WTC11 (cell line): ENCODE measurements at regions not wholly inside any gene's neighbourhood (a gene's known extent, or its start where the extent isn't known, plus 50 kb on each side); places are given as distances from the start of the nearest gene placed in this dataset.

ENCODE experiments used
- ATAC-seq: fragments of 200-7000 bp; cut with Tn5 transposase; 2 replicates; pipeline ENCODE4 v1.10.0; 2021; ENCODE audit warnings: mild to moderate bottlenecking, moderate library complexity
- CTCF ChIA-PET: fragments of 300-600 bp; sonication (Branson Sonifier 250); formaldehyde crosslinking; loops from one replicate; lab custom pipeline; 2021; ENCODE audit warnings: antibody characterized with exemption; lab: Charles Lee
- POLR2A ChIA-PET: fragments of 350-600 bp; sonication (Branson Sonifier 250); formaldehyde crosslinking; loops from one replicate; lab custom pipeline; 2021; ENCODE audit warnings: antibody characterized with exemption; lab: Charles Lee
- DNase-seq: peaks from one replicate; pipeline ENCODE4 v3.0.0; 2021; ENCODE audit warnings: low spot score
- H3K27ac Mint-ChIP-seq: 2 replicates; pipeline ENCODE4 v1.8.0; 2021; ENCODE audit warnings: mixed read lengths
- H3K27me3 Mint-ChIP-seq: 2 replicates; pipeline ENCODE4 v1.8.0; 2021; ENCODE audit warnings: low read depth, mild to moderate bottlenecking, moderate library complexity, mixed read lengths
- H3K36me3 Mint-ChIP-seq: 2 replicates; pipeline ENCODE4 v1.8.0; 2021; ENCODE audit warnings: mixed read lengths
- H3K4me1 Mint-ChIP-seq: 2 replicates; pipeline ENCODE4 v1.8.0; 2022; ENCODE audit warnings: mixed read lengths
- H3K4me3 Mint-ChIP-seq: 2 replicates; pipeline ENCODE4 v1.8.0; 2021; ENCODE audit warnings: mild to moderate bottlenecking, moderate library complexity, mixed read lengths
- H3K9me3 Mint-ChIP-seq: 2 replicates; pipeline ENCODE4 v1.8.0; 2021; ENCODE audit warnings: mixed read lengths
- ATF3 ChIP-seq: sonication (generic); formaldehyde crosslinking; conservative IDR thresholded peaks from 2 replicates; pipeline ENCODE4 v1.8.1; 2022; ENCODE audit warnings: mild to moderate bottlenecking, missing genetic modification reagents
- ESRRA ChIP-seq: sonication (generic); formaldehyde crosslinking; IDR thresholded peaks from 2 replicates; pipeline ENCODE4 v1.8.1; 2022; ENCODE audit warnings: mild to moderate bottlenecking, missing genetic modification reagents, borderline replicate concordance
- ETV6 ChIP-seq: sonication (generic); formaldehyde crosslinking; IDR thresholded peaks from 2 replicates; pipeline ENCODE4 v1.8.1; 2022; ENCODE audit warnings: mild to moderate bottlenecking, missing genetic modification reagents
- FOXJ3 ChIP-seq: sonication (generic); formaldehyde crosslinking; IDR thresholded peaks from 2 replicates; pipeline ENCODE4 v1.9.0; 2021; ENCODE audit warnings: missing genetic modification reagents, mild to moderate bottlenecking, borderline replicate concordance
- GTF2I ChIP-seq: fragments of 250-450 bp; sonication (Bioruptor Pico); conservative IDR thresholded peaks from 2 replicates; pipeline ENCODE4 v1.4.0; 2021; ENCODE audit warnings: mild to moderate bottlenecking
- IRF2 ChIP-seq: sonication (generic); formaldehyde crosslinking; IDR thresholded peaks from 2 replicates; pipeline ENCODE4 v1.8.0; 2022; ENCODE audit warnings: low read depth, missing genetic modification reagents, borderline replicate concordance
- KAT7 ChIP-seq: sonication (generic); formaldehyde crosslinking; IDR thresholded peaks from 2 replicates; pipeline ENCODE4 v1.8.1; 2023; ENCODE audit warnings: missing genetic modification reagents, mild to moderate bottlenecking, borderline replicate concordance
- MXD4 ChIP-seq: fragments of 250-450 bp; sonication (Bioruptor Pico); IDR thresholded peaks from 2 replicates; pipeline ENCODE4 v1.8.0; 2021; ENCODE audit warnings: mild to moderate bottlenecking, moderate library complexity, borderline replicate concordance
- NR2C2 ChIP-seq: sonication (generic); formaldehyde crosslinking; IDR thresholded peaks from 2 replicates; pipeline ENCODE4 v1.8.0; 2022; ENCODE audit warnings: mild to moderate bottlenecking, missing genetic modification reagents
- TP53 ChIP-seq: sonication (generic); formaldehyde crosslinking; IDR thresholded peaks from 2 replicates; pipeline ENCODE4 v1.8.1; 2023; ENCODE audit warnings: mild to moderate bottlenecking, missing genetic modification reagents
- ZBTB21 ChIP-seq: sonication (generic); formaldehyde crosslinking; IDR thresholded peaks from 2 replicates; pipeline ENCODE4 v1.8.1; 2023; ENCODE audit warnings: mild to moderate bottlenecking, missing genetic modification reagents, borderline replicate concordance
- ZNF317 ChIP-seq: sonication (generic); formaldehyde crosslinking; IDR thresholded peaks from 2 replicates; pipeline ENCODE4 v1.8.1; 2023; ENCODE audit warnings: low read depth, mild to moderate bottlenecking, moderate library complexity, missing genetic modification reagents, borderline replicate concordance
- ZNF396 ChIP-seq: fragments of 250-450 bp; sonication (Bioruptor Pico); IDR thresholded peaks from 2 replicates; pipeline ENCODE4 v1.8.0; 2021; ENCODE audit warnings: mild to moderate bottlenecking, moderate library complexity, borderline replicate concordance
- ZSCAN18 ChIP-seq: fragments of 250-450 bp; sonication (Bioruptor Pico); IDR thresholded peaks from 2 replicates; pipeline ENCODE4 v2.1.2; 2022; ENCODE audit warnings: mild to moderate bottlenecking, moderate library complexity
- TF ChIP-seq, protein P1 (sequence below): sonication (generic); formaldehyde crosslinking; IDR thresholded peaks from 2 replicates; pipeline ENCODE4 v1.8.1; 2023; ENCODE audit warnings: mild to moderate bottlenecking, missing genetic modification reagents, moderate library complexity
- TF ChIP-seq, protein P2 (sequence below): sonication (generic); formaldehyde crosslinking; IDR thresholded peaks from 2 replicates; pipeline ENCODE4 v1.8.0; 2022; ENCODE audit warnings: mild to moderate bottlenecking, missing genetic modification reagents
- TF ChIP-seq, protein P3 (sequence below): sonication (generic); formaldehyde crosslinking; IDR thresholded peaks from 2 replicates; pipeline ENCODE4 v1.8.1; 2022; ENCODE audit warnings: low read depth, mild to moderate bottlenecking, moderate library complexity, missing genetic modification reagents, borderline replicate concordance
- TF ChIP-seq, protein P4 (sequence below): sonication (generic); formaldehyde crosslinking; IDR thresholded peaks from 2 replicates; pipeline ENCODE4 v1.8.1; 2023; ENCODE audit warnings: mild to moderate bottlenecking, missing genetic modification reagents
- TF ChIP-seq, protein P5 (sequence below): fragments of 250-450 bp; sonication (Bioruptor Pico); IDR thresholded peaks from 2 replicates; pipeline ENCODE4 v1.9.0; 2021; ENCODE audit warnings: mild to moderate bottlenecking

DNA sequence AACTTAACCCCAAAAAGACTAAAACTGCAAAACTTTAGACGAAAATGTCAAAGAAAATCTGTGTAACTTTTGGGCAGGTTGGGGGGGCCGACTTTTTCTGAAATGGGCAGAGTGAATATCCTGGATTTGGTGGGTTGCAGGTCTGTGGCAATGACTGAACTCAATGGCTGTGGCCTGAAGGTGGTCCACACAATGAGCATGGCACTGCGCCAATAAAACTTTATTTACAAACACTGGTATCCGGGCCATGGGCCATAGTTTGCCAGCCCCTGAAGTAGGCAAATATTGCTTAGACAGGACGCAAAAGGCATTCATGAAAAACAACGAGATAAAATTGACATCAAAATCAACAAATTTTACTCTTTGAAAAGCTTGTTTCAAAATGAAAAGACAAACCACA, 66.2 kb downstream of the RTP5 start (continued):
- no peak for TF ChIP-seq GTF2I (CRISPR knock-in tag)
- TF ChIP-seq, all 79 proteins: peak for 0

DNA sequence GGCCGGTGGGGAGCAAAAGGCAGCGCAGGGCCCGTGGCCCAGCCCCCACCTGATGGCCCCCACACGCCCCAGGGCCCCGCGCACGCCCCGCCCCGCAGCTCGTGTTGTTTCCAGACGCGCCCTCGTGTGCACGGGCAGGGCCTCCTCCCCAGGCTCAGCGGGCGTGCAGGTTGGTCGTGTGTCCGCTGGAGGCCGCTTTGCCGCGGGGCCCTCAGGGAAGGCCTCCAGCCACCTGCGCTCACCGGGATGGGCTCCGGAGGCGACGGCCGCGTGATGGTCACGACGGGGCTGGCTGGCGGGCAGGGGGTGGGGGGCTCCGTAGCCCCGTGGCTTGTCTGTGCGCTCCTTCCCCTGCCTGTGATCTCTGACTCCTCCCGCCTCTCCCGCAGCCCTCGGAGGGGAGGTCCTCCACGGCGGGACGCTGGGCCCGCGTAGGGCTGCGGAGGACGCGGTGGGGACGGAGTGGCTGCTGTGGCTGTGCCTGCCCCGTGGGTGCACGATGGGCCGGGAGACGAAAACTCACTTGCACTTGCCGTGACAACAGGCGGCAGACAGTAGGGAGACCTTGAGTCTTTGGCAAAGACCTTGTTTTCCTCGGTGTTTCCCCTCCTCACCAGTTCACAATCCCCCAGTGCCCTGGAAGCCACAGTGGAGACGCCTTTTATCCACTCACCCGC, 67.1 kb downstream of the RTP5 start:
- TF ChIP-seq KAT7 (no peak), FOXJ3 (CRISPR knock-in tag) (no peak), NR2C2 (CRISPR knock-in tag) (no peak), ZSCAN18 (CRISPR knock-in tag) (no peak), GTF2I (CRISPR knock-in tag) (no peak), ZNF317 (no peak), IRF2 (CRISPR knock-in tag) (no peak), ETV6 (no peak), ZNF396 (CRISPR knock-in tag) (no peak), ATF3 (CRISPR knock-in tag) (no peak), TP53 (CRISPR knock-in tag) (no peak), MXD4 (no peak), ZBTB21 (CRISPR knock-in tag) (no peak), ESRRA (no peak)
- TF ChIP-seq, protein P1, sequence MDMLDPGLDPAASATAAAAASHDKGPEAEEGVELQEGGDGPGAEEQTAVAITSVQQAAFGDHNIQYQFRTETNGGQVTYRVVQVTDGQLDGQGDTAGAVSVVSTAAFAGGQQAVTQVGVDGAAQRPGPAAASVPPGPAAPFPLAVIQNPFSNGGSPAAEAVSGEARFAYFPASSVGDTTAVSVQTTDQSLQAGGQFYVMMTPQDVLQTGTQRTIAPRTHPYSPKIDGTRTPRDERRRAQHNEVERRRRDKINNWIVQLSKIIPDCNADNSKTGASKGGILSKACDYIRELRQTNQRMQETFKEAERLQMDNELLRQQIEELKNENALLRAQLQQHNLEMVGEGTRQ, result no peak
- TF ChIP-seq, protein P2, sequence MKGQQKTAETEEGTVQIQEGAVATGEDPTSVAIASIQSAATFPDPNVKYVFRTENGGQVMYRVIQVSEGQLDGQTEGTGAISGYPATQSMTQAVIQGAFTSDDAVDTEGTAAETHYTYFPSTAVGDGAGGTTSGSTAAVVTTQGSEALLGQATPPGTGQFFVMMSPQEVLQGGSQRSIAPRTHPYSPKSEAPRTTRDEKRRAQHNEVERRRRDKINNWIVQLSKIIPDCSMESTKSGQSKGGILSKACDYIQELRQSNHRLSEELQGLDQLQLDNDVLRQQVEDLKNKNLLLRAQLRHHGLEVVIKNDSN (CRISPR knock-in tag), result no peak
- TF ChIP-seq, protein P3, sequence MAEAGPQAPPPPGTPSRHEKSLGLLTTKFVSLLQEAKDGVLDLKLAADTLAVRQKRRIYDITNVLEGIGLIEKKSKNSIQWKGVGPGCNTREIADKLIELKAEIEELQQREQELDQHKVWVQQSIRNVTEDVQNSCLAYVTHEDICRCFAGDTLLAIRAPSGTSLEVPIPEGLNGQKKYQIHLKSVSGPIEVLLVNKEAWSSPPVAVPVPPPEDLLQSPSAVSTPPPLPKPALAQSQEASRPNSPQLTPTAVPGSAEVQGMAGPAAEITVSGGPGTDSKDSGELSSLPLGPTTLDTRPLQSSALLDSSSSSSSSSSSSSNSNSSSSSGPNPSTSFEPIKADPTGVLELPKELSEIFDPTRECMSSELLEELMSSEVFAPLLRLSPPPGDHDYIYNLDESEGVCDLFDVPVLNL (CRISPR knock-in tag), result no peak
- peaks cover 12% of the 10 kb centered on the region for H3K36me3 Mint-ChIP-seq
- no peak overlapping the region for H3K27ac Mint-ChIP-seq
- H3K4me1 Mint-ChIP-seq, result no peaks in the 10 kb centered on the region
- POLR2A ChIA-PET, result no interaction called here
- H3K27me3 Mint-ChIP-seq, result peaks cover 5% of the 10 kb centered on the region; the same call in 1 of the 2 replicates
- DNase-seq, result no peak
- peak; percentile 50 for ATAC-seq
- peaks cover 27% of the 10 kb centered on the region for H3K9me3 Mint-ChIP-seq
- H3K4me3 Mint-ChIP-seq, result no peak overlapping the region
- CTCF ChIA-PET, result interaction anchor here (0.5 to 0.9 kb wide), 3 partner anchors 14 to 1117 kb away, joined by 3 to 4 read pairs (median 3); no protein-coding TSS in a partner anchor

DNA sequence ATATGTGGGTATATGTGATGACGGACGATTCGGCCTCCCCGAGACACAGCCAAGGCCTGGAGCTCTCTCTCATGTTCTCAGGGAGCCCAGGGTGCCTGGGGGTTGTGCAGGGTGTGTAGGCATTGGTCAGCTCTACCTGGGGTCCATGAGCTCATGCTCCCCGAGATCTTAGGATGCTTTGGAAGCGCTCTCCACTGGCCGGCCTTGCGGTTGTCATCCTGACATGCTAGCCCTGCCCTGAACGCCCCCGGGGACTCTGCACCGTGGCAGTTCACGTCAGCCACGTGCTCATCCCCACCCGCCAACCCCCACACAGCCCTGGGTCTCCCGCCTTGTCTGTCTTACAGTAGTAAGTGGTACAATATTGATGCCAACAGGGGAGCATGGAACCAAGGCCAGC, 67.8 kb downstream of the RTP5 start:
- POLR2A ChIA-PET, result no interaction called here
- TF ChIP-seq, protein P4, sequence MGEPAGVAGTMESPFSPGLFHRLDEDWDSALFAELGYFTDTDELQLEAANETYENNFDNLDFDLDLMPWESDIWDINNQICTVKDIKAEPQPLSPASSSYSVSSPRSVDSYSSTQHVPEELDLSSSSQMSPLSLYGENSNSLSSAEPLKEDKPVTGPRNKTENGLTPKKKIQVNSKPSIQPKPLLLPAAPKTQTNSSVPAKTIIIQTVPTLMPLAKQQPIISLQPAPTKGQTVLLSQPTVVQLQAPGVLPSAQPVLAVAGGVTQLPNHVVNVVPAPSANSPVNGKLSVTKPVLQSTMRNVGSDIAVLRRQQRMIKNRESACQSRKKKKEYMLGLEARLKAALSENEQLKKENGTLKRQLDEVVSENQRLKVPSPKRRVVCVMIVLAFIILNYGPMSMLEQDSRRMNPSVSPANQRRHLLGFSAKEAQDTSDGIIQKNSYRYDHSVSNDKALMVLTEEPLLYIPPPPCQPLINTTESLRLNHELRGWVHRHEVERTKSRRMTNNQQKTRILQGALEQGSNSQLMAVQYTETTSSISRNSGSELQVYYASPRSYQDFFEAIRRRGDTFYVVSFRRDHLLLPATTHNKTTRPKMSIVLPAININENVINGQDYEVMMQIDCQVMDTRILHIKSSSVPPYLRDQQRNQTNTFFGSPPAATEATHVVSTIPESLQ, result no peak
- TF ChIP-seq, protein P5, sequence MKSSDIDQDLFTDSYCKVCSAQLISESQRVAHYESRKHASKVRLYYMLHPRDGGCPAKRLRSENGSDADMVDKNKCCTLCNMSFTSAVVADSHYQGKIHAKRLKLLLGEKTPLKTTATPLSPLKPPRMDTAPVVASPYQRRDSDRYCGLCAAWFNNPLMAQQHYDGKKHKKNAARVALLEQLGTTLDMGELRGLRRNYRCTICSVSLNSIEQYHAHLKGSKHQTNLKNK, result no peak
- Mint-ChIP-seq H3K4me3 (no peak overlapping the region), H3K27ac (no peak overlapping the region), H3K36me3 (peaks cover 12% of the 10 kb centered on the region), H3K9me3 (peaks cover 27% of the 10 kb centered on the region), H3K4me1 (no peaks in the 10 kb centered on the region), H3K27me3 (peaks cover 5% of the 10 kb centered on the region; the same call in 1 of the 2 replicates)
- DNase-seq (no peak), ATAC-seq (no peak)
- CTCF ChIA-PET, result interaction anchor here (0.9 kb wide), 1 partner anchor 14 kb away, joined by 3 read pairs; no protein-coding TSS in a partner anchor
